HFFc6 (cell line): ENCODE measurements at regions not wholly inside any gene's neighbourhood (a gene's known extent, or its start where the extent isn't known, plus 50 kb on each side); places are given as distances from the start of the nearest gene placed in this dataset.
A peak's percentile ranks its signal among the peaks of the same experiment; 100 is the strongest.

Experiments used
- DNase-seq: peaks from one replicate; pipeline ENCODE4 v3.0.0-alpha.2; 2018
- H3K27ac Mint-ChIP-seq: 2 replicates; pipeline ENCODE4 v1.8.0; 2020; ENCODE audit warnings: mild to moderate bottlenecking, mixed read lengths
- H3K27me3 Mint-ChIP-seq: 2 replicates; pipeline ENCODE4 v1.8.0; 2021; ENCODE audit warnings: mild to moderate bottlenecking, moderate library complexity, mixed read lengths; ENCODE audit not compliant: insufficient read depth
- H3K36me3 Mint-ChIP-seq: 2 replicates; pipeline ENCODE4 v1.8.0; 2021; ENCODE audit warnings: low read depth, mixed read lengths
- H3K4me1 Mint-ChIP-seq: 2 replicates; pipeline ENCODE4 v1.8.0; 2020; ENCODE audit warnings: low read depth, mixed read lengths
- H3K4me3 Mint-ChIP-seq: 2 replicates; pipeline ENCODE4 v1.8.0; 2020; ENCODE audit warnings: mild to moderate bottlenecking, moderate library complexity, mixed read lengths
- H3K9me3 Mint-ChIP-seq: 2 replicates; pipeline ENCODE4 v1.8.0; 2020; ENCODE audit warnings: mild to moderate bottlenecking, mixed read lengths
- CTCF ChIP-seq: fragments of 200-600 bp; sonication (generic); IDR thresholded peaks from 2 replicates; pipeline ENCODE4 v1.5.0; 2021; ENCODE audit warnings: antibody characterized with exemption, mild to moderate bottlenecking

GRCh38 chr15:94665676-94666441 is 434.5 kb downstream of the MCTP2 start:
- H3K36me3 Mint-ChIP-seq: no peaks in the 10 kb centered on the region
- no peak overlapping the region for H3K4me3 Mint-ChIP-seq
- no peak overlapping the region for H3K27ac Mint-ChIP-seq
- peaks cover 10% of the 10 kb centered on the region; the same call in 1 of the 2 replicates for H3K27me3 Mint-ChIP-seq
- DNase-seq: no peak
- H3K4me1 Mint-ChIP-seq: no peaks in the 10 kb centered on the region
- peaks cover 5% of the 10 kb centered on the region; the same call in 1 of the 2 replicates for H3K9me3 Mint-ChIP-seq
- no peak for TF ChIP-seq CTCF

- TF ChIP-seq CTCF: no peak
- Mint-ChIP-seq H3K27me3 (peaks cover 10% of the 10 kb centered on the region; the same call in 1 of the 2 replicates), H3K27ac (no peak overlapping the region), H3K4me1 (no peaks in the 10 kb centered on the region; the same call in 1 of the 2 replicates), H3K36me3 (no peaks in the 10 kb centered on the region), H3K9me3 (peaks cover 5% of the 10 kb centered on the region; the same call in 1 of the 2 replicates), H3K4me3 (no peak overlapping the region)
- DNase-seq: no peak
These were observed 435.2 kb downstream of the MCTP2 start for GRCh38 chr15:94666553-94666952.

DNA sequence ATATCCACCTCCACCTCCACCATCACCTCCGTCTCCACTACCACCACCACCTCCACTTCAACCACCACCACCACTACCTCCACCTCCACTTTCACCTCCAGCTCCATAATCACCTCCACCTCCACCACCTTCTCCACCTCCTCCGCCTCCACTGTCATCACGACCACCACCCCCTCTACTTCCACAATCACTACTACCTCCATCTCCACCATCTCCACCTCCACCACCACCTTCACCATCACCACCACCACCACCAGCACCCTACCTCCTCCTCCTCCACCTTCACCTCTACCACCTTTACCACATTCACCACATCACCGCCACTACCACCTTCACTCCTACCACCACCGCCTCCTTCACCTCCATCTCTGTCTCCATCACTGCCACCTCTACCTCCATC is 435.7 kb downstream of the MCTP2 start:
- Mint-ChIP-seq H3K4me3 (no peak overlapping the region), H3K36me3 (no peaks in the 10 kb centered on the region), H3K9me3 (peaks cover 5% of the 10 kb centered on the region; the same call in 1 of the 2 replicates), H3K27me3 (peaks cover 13% of the 10 kb centered on the region; the same call in 1 of the 2 replicates), H3K27ac (no peak overlapping the region), H3K4me1 (peaks cover 5% of the 10 kb centered on the region; the same call in 1 of the 2 replicates)
- TF ChIP-seq CTCF: no peak
- no peak for DNase-seq

DNA sequence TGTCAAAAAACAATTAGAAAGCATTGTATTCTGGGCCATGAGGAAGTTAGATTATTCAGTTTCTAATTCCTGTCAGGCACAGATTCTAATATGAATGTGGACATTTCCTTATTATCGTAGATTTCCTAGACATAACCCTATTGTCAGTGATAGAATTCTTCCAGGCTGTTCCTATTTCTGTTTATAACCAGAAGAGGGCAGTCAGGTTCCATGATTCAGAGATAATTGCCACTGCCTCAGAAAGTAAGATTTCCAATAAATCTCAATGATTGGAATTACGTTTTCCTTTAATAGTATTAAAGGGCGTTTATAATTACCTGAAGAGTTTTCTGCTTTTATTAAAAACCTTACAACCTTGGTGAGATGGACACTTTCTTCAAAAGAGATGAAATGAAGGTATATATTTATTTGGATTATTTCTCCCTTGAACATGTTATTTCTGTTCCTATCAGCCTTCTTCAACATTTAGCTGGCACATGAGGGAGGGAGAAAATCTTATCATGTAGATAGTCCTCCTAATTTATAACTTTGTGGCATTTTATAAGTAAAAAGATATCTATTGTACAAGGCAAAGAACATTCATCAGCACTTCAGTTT is 439.2 kb downstream of the MCTP2 start:
- peaks cover 11% of the 10 kb centered on the region; the same call in 1 of the 2 replicates for H3K27me3 Mint-ChIP-seq
- peak; percentile 85 for TF ChIP-seq CTCF
- H3K4me1 Mint-ChIP-seq: peaks cover 16% of the 10 kb centered on the region; the same call in 1 of the 2 replicates
- no peak overlapping the region for H3K27ac Mint-ChIP-seq
- DNase-seq: peak; percentile 48
- no peak overlapping the region for H3K4me3 Mint-ChIP-seq
- no peaks in the 10 kb centered on the region for H3K9me3 Mint-ChIP-seq
- no peaks in the 10 kb centered on the region for H3K36me3 Mint-ChIP-seq

- peaks cover 16% of the 10 kb centered on the region; the same call in 1 of the 2 replicates for H3K4me1 Mint-ChIP-seq
- H3K36me3 Mint-ChIP-seq: no peaks in the 10 kb centered on the region
- no peak for TF ChIP-seq CTCF
- peak overlapping the region; percentile 29; the same call in 1 of the 2 replicates for H3K4me3 Mint-ChIP-seq
- H3K27me3 Mint-ChIP-seq: peaks cover 3% of the 10 kb centered on the region
- H3K27ac Mint-ChIP-seq: no peak overlapping the region
- no peaks in the 10 kb centered on the region; the same call in 1 of the 2 replicates for H3K9me3 Mint-ChIP-seq
- no peak for DNase-seq
These were observed 440.6 kb downstream of the MCTP2 start for GRCh38 chr15:94671858-94672532.
